ENCODE measurements at regions not wholly inside any gene's neighbourhood (a gene's known extent, or its start where the extent isn't known, plus 50 kb on each side); places are given as distances from the start of the nearest gene placed in this dataset.

- POLR2A ChIA-PET, result no interaction called here
- CTCF ChIA-PET, result no interaction called here
These were observed 54.5 kb upstream of the HS3ST4 start for GRCh38 chr16:25637236-25637635.

DNA sequence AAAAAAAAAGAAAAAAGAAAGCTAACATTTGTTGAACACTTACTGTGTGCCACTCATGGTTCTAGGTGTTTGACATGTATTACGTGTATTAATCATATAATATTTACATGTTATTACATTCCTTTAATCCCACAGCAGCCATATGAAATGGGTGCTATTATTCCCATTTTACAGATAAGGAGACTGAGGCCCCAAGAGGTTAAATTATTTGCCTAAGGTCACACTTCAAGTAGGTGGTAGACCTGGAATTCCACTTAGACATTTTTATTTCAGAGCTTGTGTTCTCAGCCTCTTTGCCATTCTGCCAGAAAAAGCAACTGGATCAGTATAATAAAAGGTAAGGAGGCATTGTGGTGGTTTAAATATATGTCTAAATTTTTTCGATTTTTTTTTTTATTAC, 55.1 kb upstream of the HS3ST4 start:
- DNase-seq (ENCODE audit: low read depth, low spot score), result no peak
- ChIA-PET CTCF (no interaction called here), POLR2A (no interaction called here)
- no peak for TF ChIP-seq CTCF (IDR thresholded peaks at IDR 0.05; ENCODE audit: insufficient read depth, low read length, missing control alignments)
- H3K4me3 ChIP-seq (ENCODE audit: low read depth, low read length), result no peak overlapping the region

More at GRCh38 chr16:25637236-25637635, 54.5 kb upstream of the HS3ST4 start:
- TF ChIP-seq CTCF (IDR thresholded peaks at IDR 0.05; ENCODE audit: insufficient read depth, low read length, missing control alignments), result no peak
- no peak overlapping the region for H3K4me3 ChIP-seq (ENCODE audit: low read depth, low read length)
- DNase-seq (ENCODE audit: low read depth, low spot score), result no peak

- POLR2A ChIA-PET, result no interaction called here
- no peak for TF ChIP-seq CTCF (IDR thresholded peaks at IDR 0.05; ENCODE audit: insufficient read depth, low read length, missing control alignments)
- H3K4me3 ChIP-seq (ENCODE audit: low read depth, low read length), result no peak overlapping the region
- CTCF ChIA-PET, result no interaction called here
- no peak for DNase-seq (ENCODE audit: low read depth, low spot score)
These were observed 56.3 kb upstream of the HS3ST4 start for GRCh38 chr16:25635454-25635853.

GRCh38 chr16:25633549-25633948, 58.2 kb upstream of the HS3ST4 start:
- CTCF ChIA-PET, result no interaction called here
- no peak for DNase-seq (ENCODE audit: low read depth, low spot score)
- H3K4me3 ChIP-seq (ENCODE audit: low read depth, low read length), result no peak overlapping the region
- POLR2A ChIA-PET, result no interaction called here
- TF ChIP-seq CTCF (IDR thresholded peaks at IDR 0.05; ENCODE audit: insufficient read depth, low read length, missing control alignments), result no peak

DNA sequence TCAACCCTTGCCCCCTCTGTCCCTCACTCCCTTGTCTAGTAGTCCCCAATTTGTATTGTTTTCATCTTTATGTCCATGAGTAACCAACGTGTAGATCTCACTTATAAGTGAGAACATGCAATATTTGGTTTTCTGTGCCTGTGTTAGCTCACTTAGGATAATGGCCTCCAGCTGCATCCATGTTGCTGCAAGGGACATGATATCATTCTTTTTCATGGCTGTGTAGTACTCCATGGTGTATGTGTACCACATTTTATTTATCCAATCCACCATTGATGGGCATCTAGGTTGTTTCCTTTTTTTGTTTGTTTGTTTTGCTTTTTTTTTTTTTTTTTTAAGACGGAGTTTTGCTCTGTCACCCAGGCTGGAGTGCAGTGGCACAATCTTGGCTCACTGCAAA, 63.0 kb upstream of the HS3ST4 start:
- no peak overlapping the region for H3K4me3 ChIP-seq (ENCODE audit: low read depth, low read length)
- TF ChIP-seq CTCF (IDR thresholded peaks at IDR 0.05; ENCODE audit: insufficient read depth, low read length, missing control alignments), result no peak
- ChIA-PET CTCF (no interaction called here), POLR2A (no interaction called here)
- DNase-seq (ENCODE audit: low read depth, low spot score), result no peak

GRCh38 chr16:25627641-25628040, 64.1 kb upstream of the HS3ST4 start:
- ChIA-PET POLR2A (no interaction called here), CTCF (no interaction called here)
- no peak for TF ChIP-seq CTCF (IDR thresholded peaks at IDR 0.05; ENCODE audit: insufficient read depth, low read length, missing control alignments)
- no peak overlapping the region for H3K4me3 ChIP-seq (ENCODE audit: low read depth, low read length)
- no peak for DNase-seq (ENCODE audit: low read depth, low spot score)
